ENCODE measurements at regions not wholly inside any gene's neighbourhood (a gene's known extent, or its start where the extent isn't known, plus 50 kb on each side); places are given as distances from the start of the nearest gene placed in this dataset.
A peak's percentile ranks its signal among the peaks of the same experiment; 100 is the strongest.
"Not testable (repeated sequence)": the region's sequence is repeated elsewhere in the genome, so short reads cannot be mapped to it uniquely, and the experiment has no call there.

- DNase-seq (ENCODE audit: low spot score): no peak
Observed at GRCh38 chr1:106406114-106406513, 650.4 kb upstream of the PRMT6 start.

GRCh38 chr1:106412321-106412720 lies 644.2 kb upstream of the PRMT6 start:
- not testable (repeated sequence) for DNase-seq (ENCODE audit: low spot score)

- DNase-seq (ENCODE audit: low spot score): no peak
Observed at GRCh38 chr1:106435269-106435668, 621.2 kb upstream of the PRMT6 start.

GRCh38 chr1:106439475-106439874 lies 617.0 kb upstream of the PRMT6 start:
- DNase-seq (ENCODE audit: low spot score): no peak

GRCh38 chr1:106447466-106447865 lies 609.0 kb upstream of the PRMT6 start:
- no peak for DNase-seq (ENCODE audit: low spot score)

GRCh38 chr1:106456832-106457231 lies 599.6 kb upstream of the PRMT6 start:
- no peak for DNase-seq (ENCODE audit: low spot score)

GRCh38 chr1:106457368-106457767 lies 599.1 kb upstream of the PRMT6 start:
- DNase-seq (ENCODE audit: low spot score): no peak

GRCh38 chr1:106458866-106459265 lies 597.6 kb upstream of the PRMT6 start:
- DNase-seq (ENCODE audit: low spot score): no peak

GRCh38 chr1:106459418-106459817 lies 597.1 kb upstream of the PRMT6 start:
- DNase-seq (ENCODE audit: low spot score): no peak

- DNase-seq (ENCODE audit: low spot score): no peak
Observed at GRCh38 chr1:106465666-106466065, 590.8 kb upstream of the PRMT6 start.

- DNase-seq (ENCODE audit: low spot score): no peak
Observed at GRCh38 chr1:106480629-106481028, 575.8 kb upstream of the PRMT6 start.

- no peak for DNase-seq (ENCODE audit: low spot score)
Observed at GRCh38 chr1:106492880-106493279, 563.6 kb upstream of the PRMT6 start.

GRCh38 chr1:106494646-106495045 lies 561.8 kb upstream of the PRMT6 start:
- DNase-seq (ENCODE audit: low spot score): no peak

GRCh38 chr1:106498238-106498637 lies 558.2 kb upstream of the PRMT6 start:
- DNase-seq (ENCODE audit: low spot score): no peak

GRCh38 chr1:106502659-106503058 lies 553.8 kb upstream of the PRMT6 start:
- no peak for DNase-seq (ENCODE audit: low spot score)

- DNase-seq (ENCODE audit: low spot score): no peak
Observed at GRCh38 chr1:106515375-106515774, 541.1 kb upstream of the PRMT6 start.

GRCh38 chr1:106517224-106517623 lies 539.2 kb upstream of the PRMT6 start:
- DNase-seq (ENCODE audit: low spot score): no peak

- DNase-seq (ENCODE audit: low spot score): no peak
Observed at GRCh38 chr1:106523497-106523896, 533.0 kb upstream of the PRMT6 start.

GRCh38 chr1:106524631-106525030 lies 531.8 kb upstream of the PRMT6 start:
- no peak for DNase-seq (ENCODE audit: low spot score)

GRCh38 chr1:106526650-106527049 lies 529.8 kb upstream of the PRMT6 start:
- peak; percentile 1 for DNase-seq (ENCODE audit: low spot score)

GRCh38 chr1:106534612-106535011 lies 521.9 kb upstream of the PRMT6 start:
- DNase-seq (ENCODE audit: low spot score): no peak

- DNase-seq (ENCODE audit: low spot score): no peak
Observed at GRCh38 chr1:106536741-106537140, 519.7 kb upstream of the PRMT6 start.

- DNase-seq (ENCODE audit: low spot score): no peak
Observed at GRCh38 chr1:106548726-106549125, 507.7 kb upstream of the PRMT6 start.

GRCh38 chr1:106554294-106554693 lies 502.2 kb upstream of the PRMT6 start:
- DNase-seq (ENCODE audit: low spot score): no peak

- DNase-seq (ENCODE audit: low spot score): no peak
Observed at GRCh38 chr1:106555571-106555970, 500.9 kb upstream of the PRMT6 start.
